ENCODE measurements at regions not wholly inside any gene's neighbourhood (a gene's known extent, or its start where the extent isn't known, plus 50 kb on each side); places are given as distances from the start of the nearest gene placed in this dataset.

DNA sequence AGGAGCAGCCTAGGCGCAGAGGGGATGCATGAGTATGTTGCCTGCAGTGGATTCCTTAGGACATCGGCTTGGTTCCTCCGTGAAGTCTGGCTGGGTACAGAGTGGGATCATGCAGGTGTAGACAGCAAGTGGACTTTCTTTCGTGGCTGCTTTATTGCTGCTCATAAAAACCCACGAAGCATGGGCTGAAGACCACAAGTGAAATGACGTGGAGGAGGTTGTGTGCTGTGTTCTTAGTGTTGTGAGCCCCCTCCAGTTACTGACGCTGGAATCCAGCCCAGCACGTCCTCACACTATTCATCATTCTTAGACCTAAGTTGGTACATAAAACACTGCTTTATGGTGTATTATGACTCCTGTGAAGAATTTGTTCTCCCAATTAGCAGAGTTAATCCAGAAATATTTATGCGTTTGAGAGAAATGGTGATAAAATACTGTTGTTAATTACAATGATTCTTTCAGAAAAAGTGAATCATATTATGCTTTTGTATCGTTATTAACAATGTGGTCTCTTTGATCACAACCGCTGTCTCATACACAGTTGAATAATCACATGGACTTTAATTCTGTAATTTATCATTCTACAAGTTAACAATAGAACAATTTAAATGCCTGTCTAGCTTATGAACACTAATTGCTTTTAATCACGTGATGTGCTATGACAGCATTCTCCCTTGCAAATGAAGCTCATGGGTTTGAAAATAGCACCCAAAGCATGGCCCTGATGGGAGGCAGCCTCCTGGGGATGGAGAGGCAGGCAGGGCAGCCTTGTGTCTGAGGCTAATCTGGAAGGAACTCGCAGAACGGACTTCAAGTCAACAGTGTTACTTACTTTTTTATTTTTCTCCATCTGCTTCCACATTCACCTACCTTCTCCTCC lies 233.9 kb upstream of the SYNDIG1 start:
- no peak for TF ChIP-seq POLR2A (IDR thresholded peaks at IDR 0.05)

DNA sequence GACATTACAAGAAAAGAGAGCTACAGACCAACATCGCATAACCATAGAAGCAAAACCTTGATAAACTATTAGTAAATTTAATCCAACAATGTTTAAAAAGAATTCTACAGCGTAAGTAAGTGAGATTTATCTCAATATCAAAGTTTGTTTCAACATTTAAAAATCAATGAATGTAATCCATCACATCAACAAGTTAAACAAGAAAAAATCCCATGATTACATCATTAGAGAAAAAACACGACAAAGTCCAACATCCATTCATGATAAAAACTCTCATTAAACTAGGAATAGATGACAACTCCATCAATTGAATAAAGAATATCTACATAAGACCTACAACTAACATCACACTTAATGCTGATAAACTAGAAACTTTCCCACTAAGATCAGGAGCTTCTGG lies 239.0 kb upstream of the GGTLC1 start:
- Histone ChIP-seq H3K27me3 (no peaks in the 10 kb centered on the region), H3K36me3 (no peaks in the 10 kb centered on the region), H3K9me3 (no peaks in the 10 kb centered on the region), H3K4me1 (no peaks in the 10 kb centered on the region), H3K27ac (no peak overlapping the region), H3K4me3 (no peak overlapping the region)
- 50 to 55% methylated on average over 3 of the region's 3 CpGs for WGBS, 2 donors
- DNase-seq (ENCODE audit: low spot score in 2 of 2), result no peak
- no peak for TF ChIP-seq EP300 (IDR thresholded peaks at IDR 0.05)
- TF ChIP-seq, protein P1, sequence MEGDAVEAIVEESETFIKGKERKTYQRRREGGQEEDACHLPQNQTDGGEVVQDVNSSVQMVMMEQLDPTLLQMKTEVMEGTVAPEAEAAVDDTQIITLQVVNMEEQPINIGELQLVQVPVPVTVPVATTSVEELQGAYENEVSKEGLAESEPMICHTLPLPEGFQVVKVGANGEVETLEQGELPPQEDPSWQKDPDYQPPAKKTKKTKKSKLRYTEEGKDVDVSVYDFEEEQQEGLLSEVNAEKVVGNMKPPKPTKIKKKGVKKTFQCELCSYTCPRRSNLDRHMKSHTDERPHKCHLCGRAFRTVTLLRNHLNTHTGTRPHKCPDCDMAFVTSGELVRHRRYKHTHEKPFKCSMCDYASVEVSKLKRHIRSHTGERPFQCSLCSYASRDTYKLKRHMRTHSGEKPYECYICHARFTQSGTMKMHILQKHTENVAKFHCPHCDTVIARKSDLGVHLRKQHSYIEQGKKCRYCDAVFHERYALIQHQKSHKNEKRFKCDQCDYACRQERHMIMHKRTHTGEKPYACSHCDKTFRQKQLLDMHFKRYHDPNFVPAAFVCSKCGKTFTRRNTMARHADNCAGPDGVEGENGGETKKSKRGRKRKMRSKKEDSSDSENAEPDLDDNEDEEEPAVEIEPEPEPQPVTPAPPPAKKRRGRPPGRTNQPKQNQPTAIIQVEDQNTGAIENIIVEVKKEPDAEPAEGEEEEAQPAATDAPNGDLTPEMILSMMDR (IDR thresholded peaks at IDR 0.05), result no peak
- no peak for TF ChIP-seq POLR2A (IDR thresholded peaks at IDR 0.05)

More for the DNA sequence above, 233.9 kb upstream of the SYNDIG1 start:
- Histone ChIP-seq H3K36me3 (no peaks in the 10 kb centered on the region), H3K4me3 (no peak overlapping the region), H3K27me3 (no peaks in the 10 kb centered on the region), H3K27ac (no peak overlapping the region), H3K4me1 (no peaks in the 10 kb centered on the region), H3K9me3 (no peaks in the 10 kb centered on the region)
- WGBS, 2 donors, result 47 to 54% methylated on average over 14 of the region's 14 CpGs
- no peak for DNase-seq (ENCODE audit: low spot score in 2 of 2)

DNA sequence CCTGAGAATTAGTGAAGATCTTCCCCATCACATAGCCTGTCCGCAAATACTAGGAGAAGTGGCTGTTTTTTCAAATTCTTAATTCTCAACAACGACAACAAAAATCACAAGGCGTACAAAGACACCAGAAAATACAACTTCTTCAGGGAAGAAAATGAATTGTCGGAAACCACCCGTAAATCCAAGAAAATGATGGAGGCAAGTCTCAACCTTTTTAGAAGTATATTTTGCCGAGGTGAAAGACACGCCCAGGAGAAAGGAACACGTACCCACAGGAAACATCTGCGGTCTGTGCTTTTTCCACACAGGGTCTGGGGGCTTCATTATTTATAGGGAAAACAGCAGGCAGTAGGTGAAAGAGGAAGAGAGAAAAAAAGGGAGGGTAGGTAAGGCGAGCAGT lies 223.9 kb upstream of the GGTLC1 start:
- H3K27ac ChIP-seq, result no peak overlapping the region
- no peaks in the 10 kb centered on the region for H3K36me3 ChIP-seq
- TF ChIP-seq EP300 (IDR thresholded peaks at IDR 0.05) (no peak), POLR2A (IDR thresholded peaks at IDR 0.05) (no peak)
- TF ChIP-seq, protein P1 (IDR thresholded peaks at IDR 0.05), result no peak
- WGBS, 2 donors, result 34 to 55% methylated on average over 10 of the region's 10 CpGs
- DNase-seq (ENCODE audit: low spot score in 2 of 2), result no peak
- H3K4me1 ChIP-seq, result no peaks in the 10 kb centered on the region
- no peak overlapping the region for H3K4me3 ChIP-seq
- H3K27me3 ChIP-seq, result peaks cover 0 to 5% of the 10 kb centered on the region in 2 donors
- no peaks in the 10 kb centered on the region for H3K9me3 ChIP-seq

DNA sequence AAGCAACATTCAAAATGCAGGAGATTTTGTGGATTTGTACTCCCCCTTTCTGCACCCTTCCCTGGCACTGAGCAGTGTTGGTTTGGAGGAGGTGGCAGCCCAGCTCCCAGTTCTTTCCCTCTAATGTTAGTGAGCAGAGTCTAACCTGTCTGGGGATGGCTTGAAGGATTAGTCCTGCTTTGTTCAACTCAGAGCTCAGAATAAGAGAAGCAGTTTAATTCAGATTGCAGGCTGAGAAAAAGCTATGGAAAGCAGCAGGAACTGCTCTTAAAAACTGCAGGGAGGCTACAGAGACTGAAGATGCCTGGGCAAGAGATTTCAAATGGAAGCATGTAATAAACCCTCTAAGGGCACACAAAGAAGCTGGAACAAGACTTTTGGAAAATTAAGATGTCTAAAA lies 223.4 kb upstream of the GGTLC1 start:
- TF ChIP-seq, protein P1 (IDR thresholded peaks at IDR 0.05), result no peak
- no peak for TF ChIP-seq EP300 (IDR thresholded peaks at IDR 0.05)
- no peak for TF ChIP-seq POLR2A (IDR thresholded peaks at IDR 0.05)
- H3K4me3 ChIP-seq, result no peak overlapping the region
- H3K9me3 ChIP-seq, result no peaks in the 10 kb centered on the region
- no peaks in the 10 kb centered on the region for H3K36me3 ChIP-seq
- H3K27me3 ChIP-seq, result peaks cover 0 to 5% of the 10 kb centered on the region in 2 donors
- H3K4me1 ChIP-seq, result no peaks in the 10 kb centered on the region
- H3K27ac ChIP-seq, result no peak overlapping the region
- no peak for DNase-seq (ENCODE audit: low spot score in 2 of 2)

DNA sequence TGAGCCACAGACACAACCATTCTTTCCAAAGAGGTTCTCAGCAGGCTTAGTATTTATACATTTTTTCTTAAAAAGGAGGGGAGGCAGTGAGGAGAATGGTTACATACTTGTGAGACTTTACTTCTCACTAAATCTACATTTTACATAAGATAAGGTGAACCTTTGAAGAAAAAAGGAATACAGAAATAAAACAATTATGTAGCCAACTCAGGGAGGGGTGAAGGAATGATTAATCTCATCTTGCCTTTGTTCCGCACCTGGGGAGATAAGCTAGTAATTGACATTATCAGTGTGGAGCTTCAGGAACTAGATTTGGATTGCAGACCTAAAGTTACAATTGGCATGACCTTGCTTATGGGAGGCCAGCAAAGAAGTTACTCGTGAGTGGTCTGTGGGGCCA lies 221.8 kb upstream of the GGTLC1 start:
- Histone ChIP-seq H3K27ac (no peak overlapping the region), H3K27me3 (peaks cover 0 to 5% of the 10 kb centered on the region in 2 donors), H3K9me3 (no peaks in the 10 kb centered on the region), H3K4me1 (no peaks in the 10 kb centered on the region), H3K36me3 (no peaks in the 10 kb centered on the region), H3K4me3 (no peak overlapping the region)
- WGBS, 2 donors, result 62 to 76% methylated on average over 2 of the region's 2 CpGs
- TF ChIP-seq POLR2A (IDR thresholded peaks at IDR 0.05) (no peak), EP300 (IDR thresholded peaks at IDR 0.05) (no peak)
- TF ChIP-seq, protein P1 (IDR thresholded peaks at IDR 0.05), result no peak
- no peak for DNase-seq (ENCODE audit: low spot score in 2 of 2)

Measured in tibial nerve (tissue), 4 donors.